ENCODE measurements at regions not wholly inside any gene's neighbourhood (a gene's known extent, or its start where the extent isn't known, plus 50 kb on each side); places are given as distances from the start of the nearest gene placed in this dataset.

DNA sequence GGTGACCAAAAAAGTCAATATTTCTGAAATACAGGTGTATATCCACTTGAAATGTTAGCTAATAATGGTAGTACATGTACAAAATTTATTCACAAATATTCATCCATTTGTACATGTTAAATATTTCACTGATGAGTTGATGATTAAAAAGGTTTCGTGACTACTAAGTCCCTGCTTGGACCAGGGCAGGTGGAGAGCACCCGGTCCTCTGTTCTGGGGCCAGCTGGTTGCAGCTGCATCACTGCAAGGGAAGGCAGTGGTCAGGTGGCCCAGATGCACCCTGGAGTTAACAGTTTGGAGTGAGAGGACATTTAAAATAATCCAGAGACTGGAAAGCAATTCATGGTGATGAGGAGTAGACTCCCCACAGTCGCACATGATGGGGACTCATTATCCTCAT lies 141.2 kb downstream of the ZBTB18 start:
- no peak for TF ChIP-seq ZNF274 (IDR thresholded peaks at IDR 0.05; ENCODE audit: low read depth, low read length)
- no peak for TF ChIP-seq SUZ12 (IDR thresholded peaks at IDR 0.05; ENCODE audit: extremely low read depth, insufficient read depth, insufficient read length)

All from NT2/D1 (cell line).